ENCODE measurements at regions not wholly inside any gene's neighbourhood (a gene's known extent, or its start where the extent isn't known, plus 50 kb on each side); places are given as distances from the start of the nearest gene placed in this dataset.

DNA sequence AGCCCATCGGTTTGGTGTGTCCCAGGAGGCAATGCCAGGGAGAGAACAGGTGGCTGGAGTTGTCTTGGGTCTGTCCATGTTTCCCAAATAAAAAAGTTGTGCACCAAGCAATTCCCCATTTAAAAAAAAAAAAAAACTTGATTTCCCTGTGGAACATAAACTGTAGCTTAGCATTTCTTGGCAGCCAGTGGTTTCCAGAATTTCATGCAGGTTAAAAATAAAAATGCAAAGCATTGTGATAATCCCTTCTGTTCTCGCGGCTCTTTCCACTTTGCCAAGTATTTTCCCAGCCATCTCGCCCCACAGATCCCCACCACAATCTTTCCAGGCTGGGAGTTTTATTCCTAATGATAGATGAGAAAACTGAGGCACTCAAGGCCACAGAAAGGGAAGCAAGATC, 51.4 kb upstream of the MSX1 start:
- DNase-seq (no peak), ATAC-seq (replicated peaks in 1 of 4) (no peak)
- no peak overlapping the region for H3K4me3 Mint-ChIP-seq
- WGBS (ENCODE audit: insufficient coverage): 60% methylated on average over 1 of the region's 4 CpGs
- no peaks in the 10 kb centered on the region for H3K36me3 Mint-ChIP-seq
- POLR2A ChIA-PET: no interaction called here
- no peaks in the 10 kb centered on the region for H3K4me1 Mint-ChIP-seq
- peaks cover 8 to 30% (median 10%) of the 10 kb centered on the region in 3 donors for H3K9me3 Mint-ChIP-seq
- H3K27me3 ChIP-seq (replicated peaks in 1 of 2; ENCODE audit: control insufficient read depth in 2 of 2, extremely low read depth in 1 of 2, insufficient read depth in 2 of 2, low read length in 1 of 2): peaks cover 0 to 25% of the 10 kb centered on the region in 2 experiments
- no peaks in the 10 kb centered on the region for H3K36me3 ChIP-seq (ENCODE audit: control insufficient read depth in 2 of 2, extremely low read depth in 1 of 2, insufficient read depth in 1 of 2, low read length in 1 of 2)
- H3K27ac Mint-ChIP-seq: no peak overlapping the region
- H3K27me3 Mint-ChIP-seq: peaks cover 16 to 27% of the 10 kb centered on the region in 2 donors
- no peaks in the 10 kb centered on the region for H3K4me1 ChIP-seq (ENCODE audit: control insufficient read depth in 1 of 2, extremely low read depth in 1 of 2, insufficient read depth in 2 of 2, low read length in 2 of 2)
- CTCF ChIA-PET: interaction anchor here in 1 of 2 donors (0.6 kb wide), 1 partner anchor 59 kb away, joined by 3 read pairs; no protein-coding TSS in a partner anchor
- no peak overlapping the region for H3K27ac ChIP-seq (ENCODE audit: low read length)
- H3K4me3 ChIP-seq (ENCODE audit: control insufficient read depth in 1 of 2, extremely low read depth in 1 of 2, low read length in 1 of 2): no peak overlapping the region
- no peaks in the 10 kb centered on the region for H3K9me3 ChIP-seq

DNA sequence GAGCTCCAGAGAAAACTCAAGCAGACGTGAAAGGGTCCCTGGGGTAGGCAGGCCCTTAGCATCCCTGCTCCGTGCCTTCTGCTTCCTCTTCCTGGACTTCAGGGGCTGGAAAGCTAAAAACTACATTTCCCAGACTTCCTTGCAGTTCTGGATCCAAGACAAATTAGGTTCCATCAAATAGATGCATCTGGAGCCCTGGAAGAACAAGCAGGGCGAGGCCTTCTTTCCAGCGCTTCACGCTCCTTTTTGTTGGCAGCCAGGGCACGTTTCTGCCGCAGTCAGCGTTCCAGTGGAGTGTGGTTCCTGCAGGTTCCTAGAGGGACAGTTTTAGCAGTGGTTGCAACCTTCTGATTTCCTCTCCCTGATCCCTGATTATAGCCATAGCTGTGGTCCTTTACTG, 53.6 kb upstream of the MSX1 start:
- CTCF ChIA-PET: no interaction called here
- ATAC-seq (replicated peaks in 1 of 4) (no peak), DNase-seq (no peak)
- Histone ChIP-seq H3K27ac (ENCODE audit: low read length) (no peak overlapping the region), H3K36me3 (ENCODE audit: control insufficient read depth in 2 of 2, extremely low read depth in 1 of 2, insufficient read depth in 1 of 2, low read length in 1 of 2) (no peaks in the 10 kb centered on the region), H3K9me3 (no peaks in the 10 kb centered on the region), H3K4me3 (ENCODE audit: control insufficient read depth in 1 of 2, extremely low read depth in 1 of 2, low read length in 1 of 2) (no peak overlapping the region), H3K4me1 (ENCODE audit: control insufficient read depth in 1 of 2, extremely low read depth in 1 of 2, insufficient read depth in 2 of 2, low read length in 2 of 2) (no peaks in the 10 kb centered on the region), H3K27me3 (replicated peaks in 1 of 2; ENCODE audit: control insufficient read depth in 2 of 2, extremely low read depth in 1 of 2, insufficient read depth in 2 of 2, low read length in 1 of 2) (peaks cover 0 to 20% of the 10 kb centered on the region in 2 experiments)
- Mint-ChIP-seq H3K36me3 (no peaks in the 10 kb centered on the region), H3K9me3 (peaks cover 5 to 26% (median 8%) of the 10 kb centered on the region in 3 donors), H3K4me3 (no peak overlapping the region), H3K27ac (no peak overlapping the region), H3K4me1 (no peaks in the 10 kb centered on the region), H3K27me3 (peaks cover 4 to 6% of the 10 kb centered on the region in 2 donors)
- 75% methylated on average over 4 of the region's 8 CpGs for WGBS (ENCODE audit: insufficient coverage)
- POLR2A ChIA-PET: no interaction called here

DNA sequence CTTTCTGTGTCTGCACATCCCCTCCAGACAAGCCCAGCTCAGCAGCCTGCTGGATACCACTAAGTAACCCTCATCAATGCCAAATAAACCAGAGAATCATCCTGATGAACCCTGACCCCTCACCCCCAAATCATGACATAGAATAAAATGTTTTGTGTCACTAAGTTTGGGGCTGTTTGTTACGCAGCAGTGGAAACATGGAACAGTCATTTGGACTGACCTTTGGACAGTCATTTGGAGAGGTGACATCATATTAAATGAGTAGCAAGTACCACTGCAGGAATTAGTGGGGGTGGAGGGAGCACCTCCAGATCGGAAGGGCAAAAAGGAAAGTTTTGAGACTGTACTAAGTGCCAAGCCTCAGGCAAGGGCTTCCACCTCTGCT, 55.6 kb upstream of the MSX1 start:
- no peak for ATAC-seq (replicated peaks in 1 of 4)

DNA sequence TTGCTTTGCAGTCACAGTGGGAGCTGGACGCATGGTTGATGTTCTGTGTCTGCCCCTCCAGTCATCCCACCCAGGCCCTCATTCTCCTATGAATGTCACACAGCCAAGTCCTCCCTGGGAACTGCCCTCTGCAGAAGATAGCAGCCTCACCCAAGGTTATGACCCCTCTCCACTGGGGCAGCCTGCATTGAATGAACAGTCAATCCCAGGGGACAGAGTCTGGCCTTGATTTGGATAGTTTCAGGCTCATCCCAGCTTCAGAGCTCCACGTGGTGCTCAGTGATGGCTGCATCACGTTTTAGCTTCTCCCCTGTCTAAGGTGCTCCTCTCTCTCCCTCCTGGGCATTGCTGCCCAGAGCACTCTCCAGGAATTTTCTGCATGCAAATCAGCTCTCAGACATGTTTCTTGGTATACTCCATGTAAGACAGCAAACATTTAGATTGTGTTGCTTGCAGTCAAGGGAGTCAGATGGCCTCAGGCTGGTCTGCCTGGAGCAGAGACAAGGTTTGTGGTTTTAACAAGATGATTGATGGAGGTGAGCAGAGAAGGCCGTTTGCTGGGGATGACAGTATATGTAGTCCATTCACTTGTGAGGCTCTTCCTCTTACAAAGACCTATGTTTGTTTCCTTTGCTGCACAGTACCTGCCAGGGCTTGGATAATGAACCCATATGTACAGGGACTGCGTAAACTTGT, 56.1 kb upstream of the MSX1 start:
- peaks cover 5 to 14% (median 8%) of the 10 kb centered on the region in 3 donors for H3K9me3 Mint-ChIP-seq
- Histone ChIP-seq H3K4me1 (ENCODE audit: control insufficient read depth in 1 of 2, extremely low read depth in 1 of 2, insufficient read depth in 2 of 2, low read length in 2 of 2) (no peaks in the 10 kb centered on the region), H3K27me3 (replicated peaks in 1 of 2; ENCODE audit: control insufficient read depth in 2 of 2, extremely low read depth in 1 of 2, insufficient read depth in 2 of 2, low read length in 1 of 2) (peaks cover 0 to 11% of the 10 kb centered on the region in 2 experiments), H3K27ac (ENCODE audit: low read length) (no peak overlapping the region), H3K9me3 (no peaks in the 10 kb centered on the region), H3K4me3 (ENCODE audit: control insufficient read depth in 1 of 2, extremely low read depth in 1 of 2, low read length in 1 of 2) (no peak overlapping the region), H3K36me3 (ENCODE audit: control insufficient read depth in 2 of 2, extremely low read depth in 1 of 2, insufficient read depth in 1 of 2, low read length in 1 of 2) (no peaks in the 10 kb centered on the region)
- no peak for DNase-seq
- 68% methylated on average over 3 of the region's 5 CpGs for WGBS (ENCODE audit: insufficient coverage)
- no peak for ATAC-seq (replicated peaks in 1 of 4)
- no peak overlapping the region for H3K27ac Mint-ChIP-seq
- no peaks in the 10 kb centered on the region for H3K36me3 Mint-ChIP-seq
- H3K27me3 Mint-ChIP-seq: peaks cover 4 to 5% of the 10 kb centered on the region in 2 donors
- POLR2A ChIA-PET: no interaction called here
- CTCF ChIA-PET: no interaction called here
- no peaks in the 10 kb centered on the region for H3K4me1 Mint-ChIP-seq
- no peak overlapping the region for H3K4me3 Mint-ChIP-seq

More for the DNA sequence above, 55.6 kb upstream of the MSX1 start:
- Histone ChIP-seq H3K27ac (ENCODE audit: low read length) (no peak overlapping the region), H3K4me3 (ENCODE audit: control insufficient read depth in 1 of 2, extremely low read depth in 1 of 2, low read length in 1 of 2) (no peak overlapping the region), H3K4me1 (ENCODE audit: control insufficient read depth in 1 of 2, extremely low read depth in 1 of 2, insufficient read depth in 2 of 2, low read length in 2 of 2) (no peaks in the 10 kb centered on the region), H3K36me3 (ENCODE audit: control insufficient read depth in 2 of 2, extremely low read depth in 1 of 2, insufficient read depth in 1 of 2, low read length in 1 of 2) (no peaks in the 10 kb centered on the region), H3K9me3 (no peaks in the 10 kb centered on the region), H3K27me3 (replicated peaks in 1 of 2; ENCODE audit: control insufficient read depth in 2 of 2, extremely low read depth in 1 of 2, insufficient read depth in 2 of 2, low read length in 1 of 2) (peaks cover 0 to 13% of the 10 kb centered on the region in 2 experiments)
- Mint-ChIP-seq H3K27me3 (peaks cover 4 to 5% of the 10 kb centered on the region in 2 donors), H3K27ac (no peak overlapping the region), H3K4me3 (no peak overlapping the region), H3K9me3 (peaks cover 2 to 18% (median 8%) of the 10 kb centered on the region in 3 donors), H3K36me3 (no peaks in the 10 kb centered on the region), H3K4me1 (no peaks in the 10 kb centered on the region)
- ChIA-PET POLR2A (no interaction called here), CTCF (no interaction called here)
- WGBS (ENCODE audit: insufficient coverage): no CpG with 5 or more reads among the region's 2 CpGs
- DNase-seq: no peak

DNA sequence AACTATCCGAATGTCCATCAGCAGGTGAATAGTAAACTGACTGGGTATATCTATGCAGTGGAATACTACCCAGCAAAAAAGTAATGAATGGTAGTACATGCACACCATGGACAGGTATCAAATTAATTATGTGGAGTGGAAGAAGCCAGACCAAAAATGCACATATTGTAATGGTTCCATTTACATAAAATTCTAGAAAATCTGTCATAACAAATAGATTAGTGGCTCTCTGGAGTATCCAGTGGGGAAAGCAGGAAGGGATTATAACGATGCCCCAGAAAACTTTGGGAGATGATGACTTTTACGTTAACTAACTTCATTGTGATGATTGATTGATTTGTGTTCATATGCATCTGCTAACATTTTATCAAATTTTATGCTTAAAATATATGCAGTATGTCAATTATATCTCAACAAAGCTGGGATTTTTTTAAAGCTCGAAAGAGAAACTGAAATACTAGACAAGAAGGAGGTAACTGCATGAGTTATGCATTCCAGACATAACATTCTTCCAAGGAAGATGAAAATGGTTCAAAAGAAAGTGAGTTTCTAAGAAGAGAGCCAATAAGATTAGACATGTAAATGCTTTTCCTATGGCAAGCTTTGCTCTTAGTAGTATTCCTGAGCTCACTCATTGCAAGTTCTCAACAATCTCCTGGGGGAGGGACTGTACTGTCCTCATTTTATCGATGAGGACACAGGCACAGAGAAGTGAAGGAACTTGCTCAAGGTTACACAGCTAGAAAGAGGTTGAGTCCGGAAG, 58.6 kb upstream of the MSX1 start:
- ChIA-PET CTCF (no interaction called here), POLR2A (no interaction called here)
- DNase-seq (no peak), ATAC-seq (replicated peaks in 1 of 4) (no peak)
- Histone ChIP-seq H3K36me3 (ENCODE audit: control insufficient read depth in 2 of 2, extremely low read depth in 1 of 2, insufficient read depth in 1 of 2, low read length in 1 of 2) (no peaks in the 10 kb centered on the region), H3K27me3 (replicated peaks in 1 of 2; ENCODE audit: control insufficient read depth in 2 of 2, extremely low read depth in 1 of 2, insufficient read depth in 2 of 2, low read length in 1 of 2) (peaks cover 0 to 6% of the 10 kb centered on the region in 2 experiments), H3K9me3 (no peaks in the 10 kb centered on the region), H3K4me3 (ENCODE audit: control insufficient read depth in 1 of 2, extremely low read depth in 1 of 2, low read length in 1 of 2) (no peak overlapping the region), H3K4me1 (ENCODE audit: control insufficient read depth in 1 of 2, extremely low read depth in 1 of 2, insufficient read depth in 2 of 2, low read length in 2 of 2) (no peaks in the 10 kb centered on the region), H3K27ac (ENCODE audit: low read length) (no peak overlapping the region)
- Mint-ChIP-seq H3K4me3 (no peak overlapping the region), H3K9me3 (peaks cover 10 to 17% (median 11%) of the 10 kb centered on the region in 3 donors), H3K4me1 (no peaks in the 10 kb centered on the region), H3K27me3 (peaks cover 6 to 10% of the 10 kb centered on the region in 2 donors), H3K27ac (no peak overlapping the region), H3K36me3 (no peaks in the 10 kb centered on the region)
- 96% methylated on average over 2 of the region's 6 CpGs for WGBS (ENCODE audit: insufficient coverage)

DNA sequence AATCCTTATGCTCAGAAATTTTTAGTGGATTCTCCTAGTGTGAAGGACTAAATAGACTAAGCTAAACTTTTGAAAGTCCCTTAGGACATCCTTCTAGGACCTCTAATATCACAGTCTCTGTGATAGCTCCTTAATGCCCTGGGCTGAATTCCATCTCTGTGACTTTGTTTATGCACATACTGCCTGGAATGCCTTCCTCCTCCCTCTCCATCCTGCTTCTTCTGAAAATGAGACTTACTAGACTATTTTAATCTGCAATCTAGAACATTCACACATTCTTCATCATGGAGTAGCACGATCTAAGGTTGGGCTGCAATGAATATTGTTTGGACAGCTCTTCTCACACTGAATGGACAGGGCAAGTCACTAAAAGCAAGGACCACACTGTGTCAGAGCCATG, 65.0 kb upstream of the MSX1 start:
- Histone ChIP-seq H3K4me3 (ENCODE audit: control insufficient read depth in 1 of 2, extremely low read depth in 1 of 2, low read length in 1 of 2) (no peak overlapping the region), H3K27ac (ENCODE audit: low read length) (no peak overlapping the region), H3K36me3 (ENCODE audit: control insufficient read depth in 2 of 2, extremely low read depth in 1 of 2, insufficient read depth in 1 of 2, low read length in 1 of 2) (no peaks in the 10 kb centered on the region), H3K4me1 (ENCODE audit: control insufficient read depth in 1 of 2, extremely low read depth in 1 of 2, insufficient read depth in 2 of 2, low read length in 2 of 2) (no peaks in the 10 kb centered on the region), H3K9me3 (peaks cover 2% of the 10 kb centered on the region), H3K27me3 (replicated peaks in 1 of 2; ENCODE audit: control insufficient read depth in 2 of 2, extremely low read depth in 1 of 2, insufficient read depth in 2 of 2, low read length in 1 of 2) (peaks cover 0 to 14% of the 10 kb centered on the region in 2 experiments)
- no peak overlapping the region for H3K27ac Mint-ChIP-seq
- no peak overlapping the region for H3K4me3 Mint-ChIP-seq
- ATAC-seq (replicated peaks in 1 of 4) (no peak), DNase-seq (no peak)
- no peaks in the 10 kb centered on the region for H3K36me3 Mint-ChIP-seq
- WGBS (ENCODE audit: insufficient coverage): no CpG with 5 or more reads among the region's 1 CpG
- peaks cover 5% of the 10 kb centered on the region in 2 donors for H3K27me3 Mint-ChIP-seq
- CTCF ChIA-PET: no interaction called here
- peaks cover 15 to 22% (median 20%) of the 10 kb centered on the region in 3 donors for H3K9me3 Mint-ChIP-seq
- no peaks in the 10 kb centered on the region for H3K4me1 Mint-ChIP-seq
- POLR2A ChIA-PET: no interaction called here
